NCI-H2171 treated with DMSO at 0.1 percent for 48 hours (cell line): ENCODE measurements at regions not wholly inside any gene's neighbourhood (a gene's known extent, or its start where the extent isn't known, plus 50 kb on each side); places are given as distances from the start of the nearest gene placed in this dataset.
"Not testable (repeated sequence)": the region's sequence is repeated elsewhere in the genome, so short reads cannot be mapped to it uniquely, and the experiment has no call there.

Experiments
- DNase-seq: peaks from one replicate; lab custom pipeline; 2025; lab: John Stamatoyannopoulos, UW

- DNase-seq: no peak
These were observed 393.6 kb downstream of the KCNA4 start for GRCh38 chr11:29623144-29623722.

GRCh38 chr11:29616611-29617010 lies 400.2 kb downstream of the KCNA4 start:
- DNase-seq: no peak

GRCh38 chr11:29612423-29612822 lies 404.4 kb downstream of the KCNA4 start:
- no peak for DNase-seq

- no peak for DNase-seq
These were observed 410.3 kb downstream of the KCNA4 start for GRCh38 chr11:29606330-29607031.

- not testable (repeated sequence) for DNase-seq
These were observed 416.7 kb downstream of the KCNA4 start for GRCh38 chr11:29600151-29600575.

GRCh38 chr11:29584342-29584741 lies 432.5 kb downstream of the KCNA4 start:
- DNase-seq: no peak

- no peak for DNase-seq
These were observed 438.0 kb downstream of the KCNA4 start for GRCh38 chr11:29578806-29579205.

- peak; percentile 19 for DNase-seq
These were observed 452.3 kb downstream of the KCNA4 start for GRCh38 chr11:29564486-29564885.

GRCh38 chr11:29562183-29562582 lies 454.6 kb downstream of the KCNA4 start:
- no peak for DNase-seq

GRCh38 chr11:29553990-29554389 lies 462.8 kb downstream of the KCNA4 start:
- DNase-seq: no peak

- no peak for DNase-seq
These were observed 478.3 kb downstream of the KCNA4 start for GRCh38 chr11:29538339-29539036.

GRCh38 chr11:29534836-29535235 lies 482.0 kb downstream of the KCNA4 start:
- DNase-seq: no peak

GRCh38 chr11:29530961-29531360 lies 485.9 kb downstream of the KCNA4 start:
- DNase-seq: no peak

GRCh38 chr11:29527391-29527936 lies 489.4 kb downstream of the KCNA4 start:
- DNase-seq: no peak

GRCh38 chr11:29518389-29519174 lies 498.2 kb downstream of the KCNA4 start:
- no peak for DNase-seq

- DNase-seq: no peak
These were observed 505.4 kb downstream of the KCNA4 start for GRCh38 chr11:29511394-29511793.

GRCh38 chr11:29507376-29507775 lies 509.5 kb downstream of the KCNA4 start:
- no peak for DNase-seq

- DNase-seq: no peak
These were observed 521.2 kb downstream of the KCNA4 start for GRCh38 chr11:29495676-29496075.

- DNase-seq: no peak
These were observed 525.9 kb downstream of the KCNA4 start for GRCh38 chr11:29490938-29491337.

- no peak for DNase-seq
These were observed 530.5 kb downstream of the KCNA4 start for GRCh38 chr11:29486301-29486700.

- DNase-seq: no peak
These were observed 531.2 kb downstream of the KCNA4 start for GRCh38 chr11:29485641-29486040.

GRCh38 chr11:29484548-29484947 lies 532.3 kb downstream of the KCNA4 start:
- no peak for DNase-seq
